ENCODE measurements at regions not wholly inside any gene's neighbourhood (a gene's known extent, or its start where the extent isn't known, plus 50 kb on each side); places are given as distances from the start of the nearest gene placed in this dataset.

DNA sequence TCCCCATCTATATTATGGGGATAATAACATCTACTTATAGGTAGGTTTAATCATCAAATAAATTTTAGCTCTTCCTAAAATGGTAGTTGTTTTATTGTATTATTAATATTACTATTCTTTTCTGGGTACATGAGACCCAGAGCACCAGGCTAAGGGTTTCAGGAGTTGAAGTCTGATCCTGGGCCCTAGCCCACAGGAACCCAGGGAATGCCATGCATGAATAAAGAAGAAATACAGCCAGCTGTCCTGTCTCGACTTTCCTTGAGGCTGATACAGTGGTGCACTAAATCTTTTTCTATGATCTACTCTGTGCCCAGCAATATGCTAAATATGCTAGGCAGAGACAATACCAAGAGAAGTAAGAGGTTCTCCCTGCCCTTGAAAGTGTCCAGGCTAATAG, 72.1 kb upstream of the ATP2C1 start:
- H3K4me3 ChIP-seq (ENCODE audit: low read length): no peak overlapping the region
- TF ChIP-seq, protein P1, sequence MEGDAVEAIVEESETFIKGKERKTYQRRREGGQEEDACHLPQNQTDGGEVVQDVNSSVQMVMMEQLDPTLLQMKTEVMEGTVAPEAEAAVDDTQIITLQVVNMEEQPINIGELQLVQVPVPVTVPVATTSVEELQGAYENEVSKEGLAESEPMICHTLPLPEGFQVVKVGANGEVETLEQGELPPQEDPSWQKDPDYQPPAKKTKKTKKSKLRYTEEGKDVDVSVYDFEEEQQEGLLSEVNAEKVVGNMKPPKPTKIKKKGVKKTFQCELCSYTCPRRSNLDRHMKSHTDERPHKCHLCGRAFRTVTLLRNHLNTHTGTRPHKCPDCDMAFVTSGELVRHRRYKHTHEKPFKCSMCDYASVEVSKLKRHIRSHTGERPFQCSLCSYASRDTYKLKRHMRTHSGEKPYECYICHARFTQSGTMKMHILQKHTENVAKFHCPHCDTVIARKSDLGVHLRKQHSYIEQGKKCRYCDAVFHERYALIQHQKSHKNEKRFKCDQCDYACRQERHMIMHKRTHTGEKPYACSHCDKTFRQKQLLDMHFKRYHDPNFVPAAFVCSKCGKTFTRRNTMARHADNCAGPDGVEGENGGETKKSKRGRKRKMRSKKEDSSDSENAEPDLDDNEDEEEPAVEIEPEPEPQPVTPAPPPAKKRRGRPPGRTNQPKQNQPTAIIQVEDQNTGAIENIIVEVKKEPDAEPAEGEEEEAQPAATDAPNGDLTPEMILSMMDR (conservative IDR thresholded peaks at IDR 0.05; ENCODE audit: low read length): no peak
- no peak for DNase-seq (ENCODE audit: low read depth)

DNA sequence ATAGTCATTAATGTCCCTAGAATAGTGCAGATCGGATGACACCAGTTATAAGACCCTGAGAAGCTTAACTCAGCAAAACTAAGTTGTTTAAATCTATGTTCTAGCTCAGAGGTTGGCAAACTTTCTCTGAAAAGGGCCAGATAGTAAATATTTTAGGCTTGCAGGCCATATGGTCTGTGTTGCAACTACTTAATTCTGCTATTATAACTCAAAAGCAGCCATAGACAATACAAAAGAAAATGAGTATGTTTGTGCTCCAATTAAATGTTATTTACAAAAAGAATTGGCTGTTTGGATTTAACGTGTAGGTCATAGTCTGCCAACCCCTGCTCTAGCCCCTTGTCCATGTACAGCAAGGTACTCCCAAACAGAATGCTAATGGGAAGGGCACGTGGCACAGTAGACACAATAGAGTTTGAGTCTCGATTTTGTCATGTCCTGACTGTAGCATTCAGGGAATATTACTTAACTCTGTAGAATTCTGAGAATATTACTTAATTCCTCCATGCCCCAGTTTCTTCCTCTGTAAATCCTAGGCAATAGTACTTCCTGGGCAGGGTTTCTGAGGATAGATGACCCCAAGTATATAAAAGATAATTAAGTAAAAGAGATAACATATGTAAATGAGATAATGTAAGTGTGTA, 70.5 kb upstream of the ATP2C1 start:
- no peak overlapping the region for H3K4me3 ChIP-seq (ENCODE audit: low read length)
- TF ChIP-seq, protein P1 (conservative IDR thresholded peaks at IDR 0.05; ENCODE audit: low read length): no peak
- DNase-seq (ENCODE audit: low read depth): no peak

DNA sequence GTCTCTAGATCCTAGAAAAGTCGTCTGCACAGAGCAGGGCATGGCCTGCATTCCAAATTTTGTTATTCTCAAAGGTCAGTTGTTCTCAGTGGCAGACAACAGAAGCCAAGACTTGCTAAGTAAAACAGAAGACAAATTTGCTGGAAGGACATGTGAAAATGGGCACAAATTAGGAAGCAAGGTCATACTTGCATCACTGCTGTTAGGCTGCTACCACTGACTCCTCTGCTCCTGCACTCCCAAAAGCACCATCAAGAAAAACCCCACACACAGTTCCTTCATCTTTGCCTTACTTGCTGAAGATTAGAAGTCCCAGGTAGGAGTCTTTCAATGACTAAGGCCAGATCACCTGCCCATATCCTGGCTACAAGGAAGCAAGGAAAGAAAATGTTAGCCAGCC, 69.9 kb upstream of the ATP2C1 start:
- DNase-seq (ENCODE audit: low read depth): no peak
- TF ChIP-seq, protein P1 (conservative IDR thresholded peaks at IDR 0.05; ENCODE audit: low read length): no peak
- no peak overlapping the region for H3K4me3 ChIP-seq (ENCODE audit: low read length)

DNA sequence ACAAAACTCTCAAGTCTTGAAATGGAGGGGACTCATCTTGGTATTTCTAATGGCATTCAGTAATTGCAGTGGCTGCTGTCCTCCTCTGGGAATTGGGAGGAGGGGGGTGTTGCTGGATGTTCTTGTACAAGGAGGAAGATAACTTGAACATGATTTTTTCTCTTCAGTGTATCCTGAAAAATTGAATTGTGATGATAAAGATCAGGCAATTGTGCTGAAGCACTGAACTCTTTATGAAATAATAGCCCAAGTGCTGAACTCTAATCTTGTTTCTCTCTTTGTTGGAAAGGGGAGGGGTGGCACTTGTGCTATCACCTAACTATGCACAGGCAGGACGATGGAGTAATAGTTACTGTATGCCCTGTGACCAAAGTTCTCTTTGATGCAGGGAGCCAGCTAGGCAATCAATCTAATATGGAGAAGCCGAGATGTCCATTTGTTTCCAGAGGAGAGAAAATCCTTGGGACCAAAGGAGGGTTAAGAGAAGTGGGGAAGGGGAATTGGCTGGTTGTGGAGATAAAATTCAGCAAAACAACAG, 68.1 kb upstream of the ATP2C1 start:
- no peak overlapping the region for H3K4me3 ChIP-seq (ENCODE audit: low read length)
- TF ChIP-seq, protein P1 (conservative IDR thresholded peaks at IDR 0.05; ENCODE audit: low read length): no peak
- no peak for DNase-seq (ENCODE audit: low read depth)

DNA sequence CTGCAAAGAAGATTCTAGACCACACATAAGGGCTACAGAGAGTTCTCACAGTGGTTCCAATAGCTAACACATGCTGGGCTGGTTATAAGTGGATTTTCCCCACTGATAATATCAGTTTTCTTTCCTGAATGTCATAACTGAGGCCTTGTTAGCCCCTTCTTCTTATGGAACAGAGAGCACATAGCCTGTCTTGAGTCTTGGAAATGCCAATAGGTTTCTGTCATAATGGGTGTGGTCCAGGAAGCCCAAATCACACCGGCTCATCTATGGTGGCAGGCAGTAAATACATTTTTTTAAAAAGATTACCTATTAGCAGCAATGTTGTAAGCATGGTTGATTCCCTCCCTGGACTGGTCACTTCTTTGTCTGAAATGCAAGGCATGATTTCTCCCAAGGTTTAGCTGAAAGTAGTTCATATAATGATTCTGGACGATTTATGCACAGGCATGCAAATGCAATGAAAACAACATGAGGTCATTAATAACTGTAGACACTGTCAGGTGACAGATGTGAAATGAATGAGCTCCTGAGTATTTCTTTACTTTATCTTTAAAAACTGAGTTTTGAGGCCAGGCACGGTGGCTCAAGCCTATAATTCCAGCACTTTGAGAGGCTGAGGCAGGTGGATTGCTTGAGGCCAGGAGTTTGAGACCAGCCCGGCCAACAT, 67.2 kb upstream of the ATP2C1 start:
- no peak overlapping the region for H3K4me3 ChIP-seq (ENCODE audit: low read length)
- no peak for DNase-seq (ENCODE audit: low read depth)
- TF ChIP-seq, protein P1 (conservative IDR thresholded peaks at IDR 0.05; ENCODE audit: low read length): no peak

DNA sequence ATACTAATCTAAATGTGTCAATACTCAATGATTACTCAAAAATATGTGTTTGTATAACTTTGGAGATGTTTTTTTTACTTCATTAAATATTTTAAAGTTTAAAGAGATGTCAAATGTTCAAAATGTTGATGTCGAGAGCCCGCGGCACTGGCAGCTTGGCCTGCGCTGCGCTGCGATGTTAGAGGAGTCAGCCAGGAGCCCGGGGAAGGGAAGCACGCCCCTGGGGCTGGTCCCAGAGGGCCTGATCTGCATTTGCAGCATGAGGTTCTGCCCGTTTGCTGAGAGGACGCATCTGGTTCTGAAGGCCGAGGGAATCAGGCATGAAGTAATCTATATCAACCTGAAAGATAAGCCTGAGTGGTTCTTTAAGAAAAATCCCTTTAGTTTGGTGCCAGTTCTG, 66.4 kb upstream of the ATP2C1 start:
- DNase-seq (ENCODE audit: low read depth): no peak
- TF ChIP-seq, protein P1 (conservative IDR thresholded peaks at IDR 0.05; ENCODE audit: low read length): no peak
- H3K4me3 ChIP-seq (ENCODE audit: low read length): no peak overlapping the region

All from AG10803 (cell line).